ENCODE measurements at regions not wholly inside any gene's neighbourhood (a gene's known extent, or its start where the extent isn't known, plus 50 kb on each side); places are given as distances from the start of the nearest gene placed in this dataset.

DNA sequence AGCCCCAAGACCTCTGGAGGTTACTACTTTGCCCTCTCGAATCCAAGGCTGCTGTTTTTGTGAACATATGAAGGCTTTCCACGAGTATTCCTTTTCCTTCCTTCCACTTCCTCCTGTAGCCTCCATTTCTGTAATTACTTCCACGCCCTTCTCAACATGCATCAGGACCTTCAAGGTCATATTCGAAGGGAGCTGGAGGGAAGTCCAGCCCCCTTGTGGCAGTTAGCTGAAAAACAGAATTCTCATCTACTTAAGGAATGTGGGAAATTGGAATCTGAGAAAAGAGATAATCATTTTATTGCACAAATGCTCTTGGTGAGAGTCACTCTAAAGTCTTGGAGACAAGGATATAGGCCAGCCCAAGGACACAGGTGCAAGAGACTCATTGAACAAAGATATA is 1000.2 kb downstream of the TDRD15 start:
- TF ChIP-seq EP300 (IDR thresholded peaks at IDR 0.05) (no peak), POLR2A (IDR thresholded peaks at IDR 0.05) (no peak), CTCF (IDR thresholded peaks at IDR 0.05) (no peak)
- Histone ChIP-seq H3K4me3 (no peak overlapping the region), H3K9me3 (no peaks in the 10 kb centered on the region), H3K27ac (no peak overlapping the region), H3K4me1 (ENCODE audit: insufficient read depth) (no peaks in the 10 kb centered on the region), H3K36me3 (no peaks in the 10 kb centered on the region), H3K27me3 (no peaks in the 10 kb centered on the region)
- DNase-seq, result no peak
- 48 to 58% (median 49%) methylated on average over 4 of the region's 4 CpGs for WGBS, 3 donors
- intact Hi-C loops (cut with DNase I), result no loop called here

GRCh38 chr2:22126106-22126505 is 1002.3 kb downstream of the TDRD15 start:
- no peak overlapping the region for H3K27ac ChIP-seq
- no peak overlapping the region for H3K4me3 ChIP-seq
- no peaks in the 10 kb centered on the region for H3K27me3 ChIP-seq
- no peak for TF ChIP-seq CTCF (IDR thresholded peaks at IDR 0.05)
- no peak for TF ChIP-seq EP300 (IDR thresholded peaks at IDR 0.05)
- TF ChIP-seq POLR2A (IDR thresholded peaks at IDR 0.05), result no peak
- H3K9me3 ChIP-seq, result no peaks in the 10 kb centered on the region
- 88 to 93% (median 92%) methylated on average over 5 of the region's 5 CpGs for WGBS, 3 donors
- no peak for DNase-seq
- H3K4me1 ChIP-seq (ENCODE audit: insufficient read depth), result no peaks in the 10 kb centered on the region
- H3K36me3 ChIP-seq, result no peaks in the 10 kb centered on the region
- intact Hi-C loops (cut with DNase I), result no loop called here

GRCh38 chr2:22126978-22127377 is 1003.2 kb downstream of the TDRD15 start:
- no peak overlapping the region for H3K27ac ChIP-seq
- no peaks in the 10 kb centered on the region for H3K4me1 ChIP-seq (ENCODE audit: insufficient read depth)
- no peaks in the 10 kb centered on the region for H3K9me3 ChIP-seq
- no peak for DNase-seq
- TF ChIP-seq POLR2A (IDR thresholded peaks at IDR 0.05), result no peak
- no peak for TF ChIP-seq EP300 (IDR thresholded peaks at IDR 0.05)
- intact Hi-C loops (cut with DNase I), result no loop called here
- H3K4me3 ChIP-seq, result no peak overlapping the region
- no peaks in the 10 kb centered on the region for H3K36me3 ChIP-seq
- H3K27me3 ChIP-seq, result no peaks in the 10 kb centered on the region

DNA sequence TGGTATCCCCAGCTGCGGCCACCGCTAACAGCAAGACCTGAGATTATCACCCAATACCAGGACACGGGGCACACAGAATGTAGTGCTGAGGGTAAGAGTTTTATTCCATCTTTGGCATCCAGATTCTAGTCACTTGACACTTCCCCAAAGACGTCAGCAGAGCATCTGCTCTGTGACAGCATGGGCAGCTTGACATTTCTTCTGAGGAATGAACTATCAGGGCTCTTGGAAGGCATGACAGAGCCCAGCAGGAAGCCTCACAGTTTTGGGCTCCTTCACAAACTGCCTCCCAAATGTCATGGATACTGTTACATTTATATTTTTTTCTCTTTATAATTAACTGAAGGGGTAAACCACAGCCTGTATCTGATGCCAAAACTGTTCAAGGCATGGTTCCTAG is 1010.7 kb downstream of the TDRD15 start:
- H3K27ac ChIP-seq, result no peak overlapping the region
- H3K36me3 ChIP-seq, result no peaks in the 10 kb centered on the region
- no peaks in the 10 kb centered on the region for H3K9me3 ChIP-seq
- intact Hi-C loops (cut with DNase I), result no loop called here
- H3K27me3 ChIP-seq, result no peaks in the 10 kb centered on the region
- TF ChIP-seq POLR2A (IDR thresholded peaks at IDR 0.05) (no peak), CTCF (IDR thresholded peaks at IDR 0.05) (no peak), EP300 (IDR thresholded peaks at IDR 0.05) (no peak)
- DNase-seq, result no peak
- H3K4me3 ChIP-seq, result no peak overlapping the region
- 81 to 82% (median 82%) methylated on average over 4 of the region's 4 CpGs for WGBS, 3 donors
- H3K4me1 ChIP-seq (ENCODE audit: insufficient read depth), result no peaks in the 10 kb centered on the region

DNA sequence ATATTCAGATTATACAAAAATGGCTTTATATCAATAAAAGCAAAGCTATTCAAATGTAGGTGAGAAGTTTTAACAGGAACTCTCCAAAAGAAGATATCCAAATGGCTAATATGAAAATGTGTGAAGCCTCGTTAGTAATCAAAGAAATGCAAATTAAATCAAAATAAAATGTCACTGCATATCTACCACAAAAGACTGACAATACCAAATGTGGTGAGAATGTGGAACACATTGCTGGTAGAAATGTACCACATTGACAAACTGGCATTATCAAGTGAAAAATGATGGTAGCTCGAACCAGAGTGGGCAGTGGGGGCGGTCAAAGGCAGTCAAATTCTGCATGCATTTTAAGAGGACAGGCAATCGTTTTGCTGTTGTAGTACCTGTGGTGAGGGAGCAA is 1012.7 kb downstream of the TDRD15 start:
- DNase-seq, result no peak
- TF ChIP-seq POLR2A (IDR thresholded peaks at IDR 0.05) (no peak), CTCF (IDR thresholded peaks at IDR 0.05) (no peak), EP300 (IDR thresholded peaks at IDR 0.05) (no peak)
- Histone ChIP-seq H3K9me3 (no peaks in the 10 kb centered on the region), H3K4me1 (ENCODE audit: insufficient read depth) (no peaks in the 10 kb centered on the region), H3K27me3 (no peaks in the 10 kb centered on the region), H3K27ac (no peak overlapping the region), H3K4me3 (no peak overlapping the region), H3K36me3 (no peaks in the 10 kb centered on the region)
- intact Hi-C loops (cut with DNase I), result no loop called here
- 79 to 81% (median 80%) methylated on average over 4 of the region's 4 CpGs for WGBS, 3 donors

All from ovary (tissue), 7 donors.